ENCODE measurements at regions not wholly inside any gene's neighbourhood (a gene's known extent, or its start where the extent isn't known, plus 50 kb on each side); places are given as distances from the start of the nearest gene placed in this dataset.

GRCh38 chr6:48922837-48923236 is 540.2 kb downstream of the MMUT start:
- no peak overlapping the region for H3K4me3 Mint-ChIP-seq (ENCODE audit: unreplicated experiment)
- H3K27me3 Mint-ChIP-seq (ENCODE audit: low read depth): peaks cover 2% of the 10 kb centered on the region
- H3K4me1 Mint-ChIP-seq (ENCODE audit: low read depth): no peaks in the 10 kb centered on the region
- no peaks in the 10 kb centered on the region for H3K36me3 Mint-ChIP-seq (ENCODE audit: low read depth)
- H3K27ac Mint-ChIP-seq (ENCODE audit: unreplicated experiment): no peak overlapping the region
- H3K9me3 Mint-ChIP-seq (ENCODE audit: low read depth): no peaks in the 10 kb centered on the region
- no peak for TF ChIP-seq CTCF (IDR thresholded peaks at IDR 0.05)
- DNase-seq (ENCODE audit: low spot score): no peak

- Mint-ChIP-seq H3K27ac (ENCODE audit: unreplicated experiment) (no peak overlapping the region), H3K4me1 (ENCODE audit: low read depth) (no peaks in the 10 kb centered on the region), H3K4me3 (ENCODE audit: unreplicated experiment) (no peak overlapping the region), H3K9me3 (ENCODE audit: low read depth) (no peaks in the 10 kb centered on the region), H3K36me3 (ENCODE audit: low read depth) (no peaks in the 10 kb centered on the region), H3K27me3 (ENCODE audit: low read depth) (no peaks in the 10 kb centered on the region)
- TF ChIP-seq CTCF (IDR thresholded peaks at IDR 0.05): no peak
- DNase-seq (ENCODE audit: low spot score): no peak
These were observed 543.5 kb downstream of the MMUT start for GRCh38 chr6:48919555-48919954.

DNA sequence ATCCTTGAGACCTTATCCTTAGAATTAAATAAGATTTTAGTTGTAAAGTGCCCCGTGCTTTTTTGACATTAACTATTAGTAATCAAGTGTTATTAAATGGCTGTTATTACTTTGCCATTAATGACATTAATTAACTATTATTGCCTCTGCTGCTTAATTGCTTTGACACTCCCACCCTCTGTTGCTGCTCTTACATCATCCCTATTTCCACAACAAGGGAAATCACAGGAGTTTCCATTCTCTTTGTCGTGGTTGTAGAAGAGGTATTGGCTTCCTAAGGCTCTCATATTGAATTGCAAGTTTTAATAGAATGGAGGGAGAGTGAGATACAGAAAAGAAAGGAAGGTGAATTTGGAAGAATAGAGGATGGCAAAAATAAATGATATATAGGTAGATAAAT is 545.8 kb downstream of the MMUT start:
- no peaks in the 10 kb centered on the region for H3K4me1 Mint-ChIP-seq (ENCODE audit: low read depth)
- H3K27ac Mint-ChIP-seq (ENCODE audit: unreplicated experiment): no peak overlapping the region
- no peak overlapping the region for H3K4me3 Mint-ChIP-seq (ENCODE audit: unreplicated experiment)
- no peak for DNase-seq (ENCODE audit: low spot score)
- TF ChIP-seq CTCF (IDR thresholded peaks at IDR 0.05): no peak
- no peaks in the 10 kb centered on the region for H3K9me3 Mint-ChIP-seq (ENCODE audit: low read depth)
- no peaks in the 10 kb centered on the region for H3K36me3 Mint-ChIP-seq (ENCODE audit: low read depth)
- H3K27me3 Mint-ChIP-seq (ENCODE audit: low read depth): no peaks in the 10 kb centered on the region

- Mint-ChIP-seq H3K4me3 (ENCODE audit: unreplicated experiment) (no peak overlapping the region), H3K27me3 (ENCODE audit: low read depth) (no peaks in the 10 kb centered on the region), H3K27ac (ENCODE audit: unreplicated experiment) (no peak overlapping the region), H3K9me3 (ENCODE audit: low read depth) (no peaks in the 10 kb centered on the region), H3K4me1 (ENCODE audit: low read depth) (no peaks in the 10 kb centered on the region), H3K36me3 (ENCODE audit: low read depth) (no peaks in the 10 kb centered on the region)
- no peak for TF ChIP-seq CTCF (IDR thresholded peaks at IDR 0.05)
- DNase-seq (ENCODE audit: low spot score): no peak
These were observed 546.4 kb downstream of the MMUT start for GRCh38 chr6:48916607-48917006.

DNA sequence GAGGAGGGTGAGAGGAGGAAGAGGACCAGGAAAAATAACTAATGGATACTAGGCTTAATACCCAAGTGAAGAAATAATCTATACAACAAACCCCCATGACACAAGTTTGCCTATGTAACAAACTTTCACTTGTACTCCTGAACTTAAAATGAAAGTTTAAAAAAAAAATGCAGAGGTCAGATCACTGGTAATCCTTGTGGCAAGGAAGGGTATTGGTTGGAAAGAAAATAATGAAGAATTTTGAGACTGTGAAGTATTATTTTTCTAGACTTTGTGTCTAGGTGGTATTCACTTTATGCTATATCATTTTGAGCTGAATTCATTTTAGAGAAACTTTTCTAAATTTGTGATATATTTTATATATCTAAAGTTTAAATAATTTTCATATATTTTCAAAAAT is 547.5 kb downstream of the MMUT start:
- Mint-ChIP-seq H3K27ac (ENCODE audit: unreplicated experiment) (no peak overlapping the region), H3K4me3 (ENCODE audit: unreplicated experiment) (no peak overlapping the region), H3K27me3 (ENCODE audit: low read depth) (no peaks in the 10 kb centered on the region), H3K9me3 (ENCODE audit: low read depth) (no peaks in the 10 kb centered on the region), H3K4me1 (ENCODE audit: low read depth) (no peaks in the 10 kb centered on the region), H3K36me3 (ENCODE audit: low read depth) (no peaks in the 10 kb centered on the region)
- TF ChIP-seq CTCF (IDR thresholded peaks at IDR 0.05): no peak
- DNase-seq (ENCODE audit: low spot score): no peak

All from chondrocyte (in vitro differentiated cells).